ENCODE measurements at regions not wholly inside any gene's neighbourhood (a gene's known extent, or its start where the extent isn't known, plus 50 kb on each side); places are given as distances from the start of the nearest gene placed in this dataset.

GRCh38 chr21:36553406-36553805, 73.5 kb upstream of the CLDN14 start:
- DNase-seq (ENCODE audit: low read depth), result no peak
- TF ChIP-seq, protein P1, sequence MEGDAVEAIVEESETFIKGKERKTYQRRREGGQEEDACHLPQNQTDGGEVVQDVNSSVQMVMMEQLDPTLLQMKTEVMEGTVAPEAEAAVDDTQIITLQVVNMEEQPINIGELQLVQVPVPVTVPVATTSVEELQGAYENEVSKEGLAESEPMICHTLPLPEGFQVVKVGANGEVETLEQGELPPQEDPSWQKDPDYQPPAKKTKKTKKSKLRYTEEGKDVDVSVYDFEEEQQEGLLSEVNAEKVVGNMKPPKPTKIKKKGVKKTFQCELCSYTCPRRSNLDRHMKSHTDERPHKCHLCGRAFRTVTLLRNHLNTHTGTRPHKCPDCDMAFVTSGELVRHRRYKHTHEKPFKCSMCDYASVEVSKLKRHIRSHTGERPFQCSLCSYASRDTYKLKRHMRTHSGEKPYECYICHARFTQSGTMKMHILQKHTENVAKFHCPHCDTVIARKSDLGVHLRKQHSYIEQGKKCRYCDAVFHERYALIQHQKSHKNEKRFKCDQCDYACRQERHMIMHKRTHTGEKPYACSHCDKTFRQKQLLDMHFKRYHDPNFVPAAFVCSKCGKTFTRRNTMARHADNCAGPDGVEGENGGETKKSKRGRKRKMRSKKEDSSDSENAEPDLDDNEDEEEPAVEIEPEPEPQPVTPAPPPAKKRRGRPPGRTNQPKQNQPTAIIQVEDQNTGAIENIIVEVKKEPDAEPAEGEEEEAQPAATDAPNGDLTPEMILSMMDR (IDR thresholded peaks at IDR 0.05; ENCODE audit: control insufficient read depth, extremely low read depth, insufficient read depth), result no peak
- no peak overlapping the region for H3K4me3 ChIP-seq (ENCODE audit: low read depth, low read length)

DNA sequence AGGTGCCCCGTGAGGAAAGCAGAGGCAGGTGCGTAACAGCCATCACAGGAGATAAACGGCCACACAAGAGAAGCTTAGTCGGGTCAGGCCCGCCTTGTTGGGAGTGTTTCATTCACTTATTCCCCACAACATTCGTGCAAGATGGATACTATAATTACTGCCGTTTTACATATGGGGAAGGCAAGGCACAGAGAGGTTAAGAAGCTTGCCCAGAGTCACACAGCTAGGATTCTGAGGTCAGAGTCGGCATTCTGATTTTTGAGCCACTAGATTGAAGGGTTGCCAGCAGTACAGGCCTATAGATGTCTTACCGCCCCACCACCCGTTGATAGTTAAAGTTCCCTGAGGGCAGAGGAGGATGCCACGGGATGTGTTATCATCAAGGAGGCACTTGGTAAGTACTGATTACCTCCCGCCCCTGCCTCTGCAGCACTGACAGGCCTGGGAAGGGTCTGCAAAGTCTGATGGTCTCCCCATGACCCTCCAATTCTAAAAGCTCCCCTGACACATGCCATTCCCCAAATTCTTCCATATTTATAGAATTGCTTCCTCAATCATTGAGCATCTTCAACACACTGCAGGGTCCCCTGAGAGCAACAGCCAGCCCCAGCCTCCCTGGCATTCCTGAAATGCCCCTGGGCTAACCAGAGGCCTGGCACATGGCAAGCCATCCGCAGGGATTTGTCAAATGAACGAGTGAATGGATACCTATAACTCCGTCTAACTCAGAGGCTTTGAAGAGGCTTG, 74.7 kb upstream of the CLDN14 start:
- TF ChIP-seq, protein P1 (IDR thresholded peaks at IDR 0.05; ENCODE audit: control insufficient read depth, extremely low read depth, insufficient read depth), result no peak
- no peak for DNase-seq (ENCODE audit: low read depth)
- H3K4me3 ChIP-seq (ENCODE audit: low read depth, low read length), result no peak overlapping the region

GRCh38 chr21:36555199-36555800, 75.4 kb upstream of the CLDN14 start:
- no peak overlapping the region for H3K4me3 ChIP-seq (ENCODE audit: low read depth, low read length)
- TF ChIP-seq, protein P1 (IDR thresholded peaks at IDR 0.05; ENCODE audit: control insufficient read depth, extremely low read depth, insufficient read depth), result no peak
- no peak for DNase-seq (ENCODE audit: low read depth)

DNA sequence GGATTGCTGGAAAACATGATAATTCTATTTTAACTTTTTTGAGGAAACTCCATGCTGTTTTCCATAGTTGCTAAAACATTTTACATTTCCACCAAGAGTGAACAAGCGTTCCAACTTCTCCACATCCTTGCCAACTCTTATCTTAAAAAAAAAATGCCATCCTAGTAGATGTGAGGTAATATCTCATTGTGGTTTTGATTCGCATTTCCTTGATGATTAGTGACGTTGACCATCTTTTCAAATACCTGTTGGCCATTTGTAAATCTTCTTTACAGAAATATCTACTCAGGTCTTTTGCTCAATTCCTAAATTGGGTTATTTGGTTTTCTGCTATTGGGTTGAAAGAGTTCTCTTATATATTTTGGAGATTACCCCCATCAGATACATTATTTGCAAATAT, 77.4 kb upstream of the CLDN14 start:
- no peak overlapping the region for H3K4me3 ChIP-seq (ENCODE audit: low read depth, low read length)
- TF ChIP-seq, protein P1 (IDR thresholded peaks at IDR 0.05; ENCODE audit: control insufficient read depth, extremely low read depth, insufficient read depth), result no peak

GRCh38 chr21:36560933-36561575, 81.1 kb upstream of the CLDN14 start:
- TF ChIP-seq, protein P1 (IDR thresholded peaks at IDR 0.05; ENCODE audit: control insufficient read depth, extremely low read depth, insufficient read depth), result no peak
- no peak for DNase-seq (ENCODE audit: low read depth)
- H3K4me3 ChIP-seq (ENCODE audit: low read depth, low read length), result no peak overlapping the region

More for the DNA sequence above, 77.4 kb upstream of the CLDN14 start:
- DNase-seq (ENCODE audit: low read depth), result no peak

DNA sequence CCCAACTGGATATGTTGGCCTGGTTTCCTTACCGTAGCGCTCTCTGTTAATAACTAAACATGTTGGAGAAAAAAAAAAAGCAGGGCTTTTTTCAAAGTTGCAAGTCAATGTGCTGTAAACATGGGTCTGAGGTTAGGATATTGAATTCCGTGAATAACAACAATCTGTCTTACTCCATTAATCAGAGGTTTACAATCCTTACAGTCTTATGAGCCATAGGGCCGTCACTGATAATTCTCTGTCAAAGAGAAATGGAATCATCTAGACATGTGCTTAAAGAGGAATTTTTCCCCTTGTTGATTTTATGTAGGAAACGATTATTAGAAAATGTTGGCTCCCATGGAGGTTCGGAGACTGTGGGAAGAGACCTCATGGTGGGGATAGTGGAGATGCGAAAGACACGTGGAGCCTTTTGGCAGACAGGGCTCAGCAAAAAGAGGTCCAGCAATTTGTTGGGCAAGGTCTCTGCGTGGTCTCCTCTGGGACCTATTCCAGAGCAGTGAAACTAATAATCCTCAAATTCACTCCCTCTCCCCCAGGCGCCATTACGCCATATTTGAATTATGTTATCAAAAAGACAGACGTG, 83.5 kb upstream of the CLDN14 start:
- DNase-seq (ENCODE audit: low read depth), result no peak
- H3K4me3 ChIP-seq (ENCODE audit: low read depth, low read length), result no peak overlapping the region
- TF ChIP-seq, protein P1 (IDR thresholded peaks at IDR 0.05; ENCODE audit: control insufficient read depth, extremely low read depth, insufficient read depth), result no peak
